Bone marrow (tissue), 2 donors: ENCODE measurements at regions not wholly inside any gene's neighbourhood (a gene's known extent, or its start where the extent isn't known, plus 50 kb on each side); places are given as distances from the start of the nearest gene placed in this dataset.
"Not testable (repeated sequence)": the region's sequence is repeated elsewhere in the genome, so short reads cannot be mapped to it uniquely, and the experiment has no call there.

Experiments used
- DNase-seq, 2 donors: peaks; one replicate each; lab custom pipeline; 2025; lab: John Stamatoyannopoulos, UW

GRCh38 chr5:1748271-1748670 is 51.4 kb downstream of the MRPL36 start:
- DNase-seq = no peak

DNA sequence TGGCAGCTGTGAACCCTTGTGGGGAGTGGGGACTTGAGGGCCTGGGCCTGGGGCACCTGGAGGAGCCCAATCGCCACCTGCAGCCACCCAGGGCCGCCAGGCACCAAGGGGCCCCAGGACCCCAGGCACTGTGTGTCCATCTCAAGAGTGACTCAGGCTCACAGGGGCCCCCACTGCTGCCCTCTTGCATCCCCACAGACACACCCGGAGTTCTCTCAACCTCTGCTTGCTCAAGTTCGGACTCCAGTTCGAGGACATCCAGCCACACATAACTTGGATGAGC is 51.9 kb downstream of the MRPL36 start:
- DNase-seq = no peak

GRCh38 chr5:1747079-1747802 is 52.4 kb downstream of the MRPL36 start:
- DNase-seq = no peak

DNA sequence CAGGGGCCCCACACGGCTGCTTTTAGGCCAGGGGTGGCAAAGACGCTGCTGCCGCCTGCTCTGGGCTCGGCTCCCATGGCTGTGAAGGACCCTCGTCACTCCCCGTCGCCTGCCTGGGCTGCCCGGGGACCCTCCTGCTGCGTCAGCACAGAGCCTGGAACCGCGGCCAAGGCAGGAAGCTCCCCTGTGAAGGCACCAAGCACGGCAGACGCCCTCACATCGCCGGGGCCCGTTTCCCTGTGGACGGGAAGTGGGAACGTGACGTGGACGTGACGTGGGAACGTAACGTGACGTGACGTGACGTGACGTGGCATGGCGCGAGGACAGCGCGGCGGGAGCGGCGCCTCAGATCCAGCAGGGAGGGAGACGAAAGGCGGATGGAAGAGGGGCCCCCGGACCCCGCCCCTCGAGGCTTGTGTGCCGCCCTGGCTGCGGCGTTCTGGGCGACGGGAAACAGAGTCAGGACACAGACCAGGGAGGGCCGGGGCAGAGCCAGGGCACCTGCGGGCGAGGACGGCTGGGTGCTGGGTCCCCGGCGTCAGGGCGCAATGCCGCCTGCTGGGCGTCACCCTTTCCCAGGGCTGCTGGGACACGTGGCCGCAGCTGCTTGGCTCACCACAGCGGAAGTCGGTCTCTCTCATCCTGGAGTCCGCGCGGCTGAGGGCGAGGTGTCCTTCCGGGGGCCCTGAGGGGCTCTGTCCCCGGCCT is 53.1 kb downstream of the MRPL36 start:
- no peak for DNase-seq

DNA sequence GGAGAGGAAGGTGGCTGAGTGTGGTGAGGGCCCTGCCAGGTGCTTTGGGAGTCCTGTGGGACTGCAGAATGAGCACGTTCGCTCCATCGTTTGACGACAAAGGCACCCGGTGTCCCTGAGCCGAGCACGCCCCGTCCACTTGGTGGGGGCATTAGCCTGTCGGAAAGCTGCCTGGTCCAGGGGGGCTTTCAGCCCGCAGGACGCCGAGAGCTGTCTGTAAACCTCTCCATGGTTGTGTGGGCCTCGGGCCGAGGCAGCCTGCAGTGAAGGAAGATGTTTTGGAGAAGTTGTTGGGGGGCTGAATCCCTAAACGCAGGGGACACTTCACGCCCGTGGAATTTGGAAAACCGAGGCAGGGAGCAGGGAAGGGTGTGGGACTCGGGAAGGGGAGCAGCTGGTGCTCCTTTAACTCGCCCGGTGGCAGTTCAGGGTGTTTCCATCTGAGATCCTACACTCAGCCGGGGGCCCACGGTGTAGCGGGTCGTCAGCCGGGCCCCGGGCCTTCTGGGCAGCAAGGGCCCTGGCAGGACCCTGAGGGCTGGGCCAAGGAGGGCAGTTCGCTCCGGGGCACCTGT is 53.8 kb downstream of the MRPL36 start:
- DNase-seq = no peak

DNA sequence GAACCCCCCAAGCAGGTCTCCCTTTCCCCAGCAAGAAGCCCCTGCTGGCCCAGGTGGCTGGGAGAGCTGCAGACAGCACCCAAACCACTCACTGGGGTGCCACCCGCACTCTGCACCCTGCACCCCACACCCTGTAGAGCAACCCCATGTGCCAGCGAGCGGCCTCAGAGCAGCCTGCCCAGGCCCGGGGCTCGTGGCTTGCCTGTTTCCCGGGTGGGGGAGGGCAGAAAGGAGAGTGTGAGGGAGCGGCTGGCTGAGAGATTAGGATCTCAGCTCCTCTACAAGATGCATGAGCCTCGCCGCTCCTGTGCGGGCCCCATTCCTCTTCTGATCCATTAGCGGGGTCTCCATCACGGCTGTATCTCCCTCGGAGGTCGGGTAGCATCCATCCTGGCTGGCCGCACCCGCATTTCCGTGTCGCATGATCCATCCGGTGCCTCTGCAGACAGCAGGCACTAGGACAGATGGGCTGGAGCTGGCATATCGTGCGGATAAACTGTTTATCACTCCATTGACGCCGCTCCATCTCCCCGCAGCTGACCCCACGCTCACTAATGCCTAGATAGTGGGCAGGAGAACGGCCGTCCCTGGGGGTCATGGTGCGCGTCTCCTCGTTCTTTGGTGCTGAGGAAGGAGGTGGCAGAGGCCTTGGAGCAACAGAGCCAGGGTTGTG is 54.4 kb downstream of the MRPL36 start:
- no peak for DNase-seq

- no peak for DNase-seq
These were observed 55.1 kb downstream of the MRPL36 start for GRCh38 chr5:1744393-1745122.

- DNase-seq = no peak
These were observed 55.9 kb downstream of the MRPL36 start for GRCh38 chr5:1743769-1744085.

DNA sequence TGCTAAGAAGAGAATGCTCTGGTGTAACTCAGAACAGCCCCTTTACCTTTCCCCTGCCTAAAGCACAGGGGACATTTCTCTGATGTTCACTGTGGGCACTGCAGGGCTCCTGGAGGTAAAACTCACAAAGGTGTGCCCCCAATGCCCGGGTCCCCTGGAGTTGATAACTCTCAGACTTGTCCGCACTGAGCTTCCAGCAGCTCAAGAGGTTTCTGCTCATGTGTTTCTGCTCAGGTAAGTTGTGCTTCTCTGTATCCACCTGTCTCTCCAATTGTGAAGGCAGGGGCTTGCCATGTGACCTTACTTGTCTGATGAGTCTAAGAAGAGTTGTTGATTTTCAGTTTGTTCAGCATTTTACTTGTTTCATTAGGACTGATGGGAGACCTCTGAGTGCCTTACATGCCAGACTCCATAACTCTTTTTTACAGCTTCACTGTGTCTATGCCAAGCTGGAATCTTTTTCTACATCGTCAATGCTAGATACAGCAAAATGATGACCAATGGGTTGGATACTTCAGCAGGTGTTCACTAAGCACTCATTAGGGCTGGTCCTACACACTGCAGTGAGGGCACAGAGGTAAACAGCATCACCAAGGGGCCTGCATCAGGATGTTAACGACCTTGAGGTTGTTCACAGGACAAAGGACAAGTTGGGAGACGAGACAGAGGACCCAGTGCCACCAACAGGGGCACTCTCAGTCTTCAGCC is 56.4 kb downstream of the MRPL36 start:
- no peak for DNase-seq

- DNase-seq = no peak
These were observed 61.7 kb downstream of the MRPL36 start for GRCh38 chr5:1737790-1738405.

DNA sequence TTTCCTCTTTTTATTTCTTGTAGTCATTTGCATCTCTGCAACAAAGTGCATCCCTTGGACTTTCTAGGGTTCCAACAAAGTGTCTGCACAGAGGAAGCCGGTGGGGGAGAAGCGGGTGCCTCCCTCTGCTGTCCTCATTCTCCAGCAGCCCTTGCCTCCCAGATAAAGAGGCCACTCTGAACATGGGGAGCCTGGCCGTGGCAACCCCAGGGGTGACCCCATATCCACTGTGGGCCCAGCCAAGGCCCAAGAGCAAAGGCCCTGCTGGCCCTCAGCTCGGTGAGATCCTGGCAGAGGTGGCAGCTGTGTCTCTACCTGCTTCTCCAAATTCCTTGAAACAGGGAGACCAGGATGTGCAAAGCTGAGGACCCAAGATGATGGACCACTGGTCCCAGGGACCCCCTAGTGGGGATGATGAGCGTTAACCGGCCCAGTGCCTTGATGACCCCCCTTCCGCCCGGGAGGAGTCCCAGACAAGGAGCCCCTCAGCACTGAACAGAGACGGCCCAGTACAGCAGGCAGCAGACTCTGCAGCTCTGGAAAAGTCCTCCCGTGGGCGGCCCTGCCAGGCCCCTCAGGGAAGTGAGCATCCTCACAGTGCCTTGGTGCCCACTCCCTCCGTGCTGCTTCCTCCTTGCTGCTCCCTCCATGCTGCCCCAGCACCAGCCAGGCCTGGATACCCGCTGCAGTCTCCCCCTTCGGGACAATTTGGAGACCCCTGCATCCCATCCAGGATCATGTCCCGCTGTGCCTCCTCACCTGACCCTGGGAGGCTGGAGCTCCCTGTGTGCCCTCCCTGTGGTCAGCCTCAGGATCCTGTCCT is 62.5 kb downstream of the MRPL36 start:
- no peak for DNase-seq

GRCh38 chr5:1736065-1736464 is 63.6 kb downstream of the MRPL36 start:
- no peak for DNase-seq

- no peak for DNase-seq
These were observed 64.2 kb downstream of the MRPL36 start for GRCh38 chr5:1735320-1735970.

GRCh38 chr5:1734908-1735289 is 64.7 kb downstream of the MRPL36 start:
- no peak for DNase-seq

GRCh38 chr5:1734271-1734907 is 65.2 kb downstream of the MRPL36 start:
- DNase-seq = no peak

DNA sequence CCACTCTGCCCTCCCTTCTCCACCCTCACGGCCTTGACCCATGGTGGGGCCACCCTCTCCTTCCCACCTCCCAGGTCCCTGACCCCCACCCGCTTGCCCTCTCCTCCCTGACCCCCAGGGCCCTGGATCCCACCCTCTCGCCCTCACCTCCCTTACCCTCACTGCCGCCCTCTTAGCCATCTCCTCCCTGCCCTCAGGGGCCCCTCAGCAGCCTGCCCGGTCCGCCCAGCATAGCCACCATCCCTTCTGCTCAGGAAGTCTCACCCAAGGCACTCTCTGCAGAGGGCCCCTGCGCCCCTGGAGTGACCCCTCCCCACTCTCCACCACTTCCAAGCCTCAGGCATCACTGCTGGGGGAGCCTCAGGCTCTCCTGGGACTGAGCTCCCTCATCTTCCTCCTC is 66.3 kb downstream of the MRPL36 start:
- DNase-seq = no peak

DNA sequence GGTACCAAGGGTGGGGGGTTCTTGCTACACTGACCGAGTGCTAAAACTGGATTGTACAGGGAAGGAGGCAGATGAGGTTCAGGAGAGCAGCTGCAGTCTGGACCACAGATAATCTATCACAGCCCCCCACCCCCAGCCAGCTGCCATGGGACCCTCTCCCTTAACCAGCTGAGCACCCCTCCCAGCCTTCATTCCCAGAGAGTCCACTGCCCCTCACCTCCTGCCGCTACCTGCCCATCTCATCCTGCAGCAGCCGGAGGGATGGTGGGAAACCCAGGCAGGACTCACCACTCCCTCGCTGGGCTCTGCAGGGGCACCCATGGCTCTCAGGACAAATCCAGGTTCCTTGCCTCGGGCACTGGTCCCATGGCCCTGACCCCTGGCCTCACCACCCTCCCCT is 66.7 kb downstream of the MRPL36 start:
- DNase-seq = no peak

DNA sequence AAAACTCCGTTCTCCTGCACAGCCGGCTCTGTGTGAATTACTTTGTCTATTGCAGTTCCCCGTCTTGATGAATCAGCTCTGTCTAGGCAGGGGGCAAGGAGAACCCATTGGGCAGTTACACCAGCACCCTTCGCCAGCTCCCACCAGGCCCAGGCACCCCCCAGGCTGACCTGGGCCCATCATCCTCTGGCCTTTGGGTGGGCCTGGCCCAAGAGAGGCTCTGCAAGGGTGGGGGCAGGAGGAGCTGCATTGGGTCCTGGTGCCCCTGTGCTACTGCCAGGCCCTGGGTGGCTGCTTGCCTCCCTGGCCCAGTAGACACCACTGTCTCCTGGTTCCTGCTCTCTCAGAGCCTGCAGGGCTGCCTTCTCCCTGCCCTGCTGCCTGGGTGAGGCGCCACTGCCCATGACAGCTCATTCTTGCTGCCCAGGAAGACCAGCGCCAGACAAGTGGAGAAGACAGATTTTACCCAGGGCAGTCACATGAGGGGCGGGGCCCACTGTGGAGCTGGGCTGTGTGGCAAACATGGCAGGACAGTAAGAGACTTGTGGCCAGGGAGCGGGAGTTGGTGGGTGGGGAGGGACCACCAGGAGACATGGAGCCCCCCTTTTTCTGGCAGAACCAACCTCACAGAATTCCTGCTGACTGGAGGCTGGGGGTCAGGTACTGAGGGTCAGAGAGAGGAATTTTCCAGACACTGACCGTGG is 67.2 kb downstream of the MRPL36 start:
- no peak for DNase-seq

DNA sequence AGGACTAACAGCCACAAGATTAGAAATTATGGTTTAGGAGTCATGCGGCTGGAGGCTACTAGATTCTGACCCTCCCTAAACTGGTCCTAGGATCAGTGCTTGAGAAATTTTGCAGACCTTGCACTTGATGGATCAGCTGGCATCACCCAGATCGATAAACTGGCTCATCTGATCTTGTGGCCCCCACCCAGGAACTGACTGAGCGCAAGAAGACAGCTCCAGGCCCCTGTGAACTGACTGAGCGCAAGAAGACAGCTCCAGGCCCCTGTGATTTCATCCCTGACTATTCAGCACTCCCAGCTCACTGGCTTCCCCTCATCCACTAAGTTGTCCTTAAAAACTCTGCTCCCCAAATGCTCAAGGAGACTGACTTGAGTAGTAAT is 67.8 kb downstream of the MRPL36 start:
- not testable (repeated sequence) for DNase-seq
